Activated naive CD4-positive, alpha-beta T cell treated with anti-CD3 and anti-CD28 coated beads, Interleukin-2, amount 10 ng/mL, durations not matched to agents 7 days and 5 days (primary cell): ENCODE measurements at regions not wholly inside any gene's neighbourhood (a gene's known extent, or its start where the extent isn't known, plus 50 kb on each side); places are given as distances from the start of the nearest gene placed in this dataset.

Source experiments
- CTCF ChIA-PET: fragments of 350-600 bp; sonication (Branson Sonifier 250); formaldehyde crosslinking; loops from one replicate; lab custom pipeline; 2021; ENCODE audit warnings: antibody characterized with exemption; lab: Charles Lee
- DNase-seq: peaks from one replicate; pipeline ENCODE4 v3.0.0-alpha.2; 2020
- H3K27ac Mint-ChIP-seq: one replicate; pipeline ENCODE4 v1.8.0; 2021; ENCODE audit warnings: mild to moderate bottlenecking, moderate library complexity, mixed read lengths
- H3K27me3 Mint-ChIP-seq: one replicate; pipeline ENCODE4 v1.8.0; 2021; ENCODE audit warnings: mild to moderate bottlenecking, mixed read lengths
- H3K36me3 Mint-ChIP-seq: one replicate; pipeline ENCODE4 v1.8.0; 2021; ENCODE audit warnings: mixed read lengths
- H3K4me1 Mint-ChIP-seq: one replicate; pipeline ENCODE4 v1.8.0; 2021; ENCODE audit warnings: mixed read lengths
- H3K4me3 Mint-ChIP-seq: one replicate; pipeline ENCODE4 v1.8.0; 2021; ENCODE audit warnings: mild to moderate bottlenecking, moderate library complexity, mixed read lengths
- H3K9me3 Mint-ChIP-seq: one replicate; pipeline ENCODE4 v1.8.0; 2021; ENCODE audit warnings: mixed read lengths

- DNase-seq = no peak
- Mint-ChIP-seq H3K27me3 (no peaks in the 10 kb centered on the region), H3K4me1 (no peaks in the 10 kb centered on the region), H3K4me3 (no peak overlapping the region), H3K9me3 (peaks cover 7% of the 10 kb centered on the region), H3K27ac (no peak overlapping the region), H3K36me3 (no peaks in the 10 kb centered on the region)
- CTCF ChIA-PET = no interaction called here
These were observed 58.7 kb upstream of the CDH19 start for GRCh38 chr18:66662632-66663031.

- CTCF ChIA-PET = no interaction called here
These were observed 51.5 kb upstream of the CDH19 start for GRCh38 chr18:66655407-66655806.

More at GRCh38 chr18:66655407-66655806, 51.5 kb upstream of the CDH19 start:
- Mint-ChIP-seq H3K27ac (no peak overlapping the region), H3K27me3 (no peaks in the 10 kb centered on the region), H3K9me3 (peaks cover 5% of the 10 kb centered on the region), H3K36me3 (no peaks in the 10 kb centered on the region), H3K4me3 (no peak overlapping the region), H3K4me1 (no peaks in the 10 kb centered on the region)
- no peak for DNase-seq
